ENCODE measurements at regions not wholly inside any gene's neighbourhood (a gene's known extent, or its start where the extent isn't known, plus 50 kb on each side); places are given as distances from the start of the nearest gene placed in this dataset.

DNA sequence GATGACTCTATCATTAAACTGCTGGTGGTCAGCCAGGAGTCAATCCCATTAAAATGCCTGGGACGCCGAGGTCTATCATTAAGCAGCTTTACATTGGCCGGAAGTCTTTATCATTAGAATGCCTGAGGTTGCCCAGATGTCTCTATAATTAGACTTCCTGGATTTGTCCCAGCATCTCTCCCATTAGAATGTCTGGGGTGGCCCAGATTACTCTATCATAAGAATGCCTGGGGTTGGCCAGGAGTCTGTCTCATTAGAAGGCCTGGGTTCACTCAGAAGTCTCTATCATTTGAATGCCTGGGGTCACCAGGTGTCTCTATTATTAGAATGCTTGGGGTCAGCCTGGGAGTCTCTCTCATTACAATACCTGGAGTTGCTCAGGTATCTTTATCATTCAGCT is 2227.2 kb downstream of the TP53TG3F start:
- no peaks in the 10 kb centered on the region for H3K9me3 ChIP-seq (ENCODE audit: low read depth)
- H3K4me2 ChIP-seq (ENCODE audit: unreplicated experiment) = no peak overlapping the region
- H3K4me1 ChIP-seq (ENCODE audit: insufficient read depth) = no peaks in the 10 kb centered on the region
- TF ChIP-seq EZH2phosphoT487 (IDR thresholded peaks at IDR 0.05; ENCODE audit: insufficient read depth, low read depth) (no peak), EZH2 (IDR thresholded peaks at IDR 0.05; ENCODE audit: insufficient read depth, poor library complexity, severe bottlenecking) (no peak)
- H4K20me1 ChIP-seq (ENCODE audit: insufficient read depth) = no peaks in the 10 kb centered on the region
- no peak overlapping the region for H2AFZ ChIP-seq
- in situ Hi-C loops (cut with MboI) = no loop called here
- no peak overlapping the region for H3K9ac ChIP-seq
- DNase-seq = no peak
- H3K27ac ChIP-seq = no peak overlapping the region
- H3K4me3 ChIP-seq = no peak overlapping the region
- WGBS, 2 experiments (ENCODE audit: low coverage in 1 of 2, low lambda C conversion rate in 2 of 2, missing lambda C conversion rate in 2 of 2) = 36 to 37% methylated on average over 3 of the region's 3 CpGs
- H3K9me2 ChIP-seq (ENCODE audit: insufficient read depth) = no peaks in the 10 kb centered on the region
- no peaks in the 10 kb centered on the region for H3K36me3 ChIP-seq (ENCODE audit: low read depth)
- H3F3A ChIP-seq (ENCODE audit: insufficient read depth) = no peaks in the 10 kb centered on the region
- H3K79me2 ChIP-seq (ENCODE audit: insufficient read depth) = no peaks in the 10 kb centered on the region
- no peaks in the 10 kb centered on the region for H3K27me3 ChIP-seq (replicated peaks; ENCODE audit: insufficient read depth)

DNA sequence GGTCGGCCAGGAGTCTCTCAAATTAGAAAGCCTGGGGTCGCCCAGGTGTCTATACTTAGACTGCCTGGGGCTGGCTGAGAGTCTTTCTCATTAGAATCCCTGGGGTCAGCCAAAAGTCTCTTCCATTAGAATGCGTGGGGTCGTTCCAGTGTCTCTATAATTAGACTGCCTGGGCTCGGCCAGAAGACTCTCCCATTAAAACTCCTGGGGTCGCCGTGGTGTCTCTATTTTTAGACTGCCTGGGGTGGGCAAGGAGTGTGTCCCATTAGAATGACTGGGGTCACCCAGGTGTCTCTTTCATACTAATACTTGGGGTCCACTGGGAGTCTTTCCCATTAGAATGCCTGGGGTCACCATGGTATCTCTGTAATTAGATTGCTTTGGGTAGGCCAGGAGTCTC is 2227.7 kb downstream of the TP53TG3F start:
- in situ Hi-C loops (cut with MboI) = no loop called here
- no peaks in the 10 kb centered on the region for H3K9me3 ChIP-seq (ENCODE audit: low read depth)
- H4K20me1 ChIP-seq (ENCODE audit: insufficient read depth) = no peaks in the 10 kb centered on the region
- H3F3A ChIP-seq (ENCODE audit: insufficient read depth) = no peaks in the 10 kb centered on the region
- no peak overlapping the region for H3K4me2 ChIP-seq (ENCODE audit: unreplicated experiment)
- DNase-seq = no peak
- H3K4me1 ChIP-seq (ENCODE audit: insufficient read depth) = no peaks in the 10 kb centered on the region
- H3K4me3 ChIP-seq = no peak overlapping the region
- H3K36me3 ChIP-seq (ENCODE audit: low read depth) = no peaks in the 10 kb centered on the region
- no peaks in the 10 kb centered on the region for H3K9me2 ChIP-seq (ENCODE audit: insufficient read depth)
- no peaks in the 10 kb centered on the region for H3K79me2 ChIP-seq (ENCODE audit: insufficient read depth)
- no peak overlapping the region for H3K27ac ChIP-seq
- TF ChIP-seq EZH2phosphoT487 (IDR thresholded peaks at IDR 0.05; ENCODE audit: insufficient read depth, low read depth) = no peak
- H2AFZ ChIP-seq = no peak overlapping the region
- no peak overlapping the region for H3K9ac ChIP-seq
- H3K27me3 ChIP-seq (replicated peaks; ENCODE audit: insufficient read depth) = no peaks in the 10 kb centered on the region
- 29 to 31% methylated on average over 7 of the region's 7 CpGs for WGBS, 2 experiments (ENCODE audit: low coverage in 1 of 2, low lambda C conversion rate in 2 of 2, missing lambda C conversion rate in 2 of 2)

GRCh38 chr16:35687781-35688180 is 2228.4 kb downstream of the TP53TG3F start:
- WGBS, 2 experiments (ENCODE audit: low coverage in 1 of 2, low lambda C conversion rate in 2 of 2, missing lambda C conversion rate in 2 of 2) = 27 to 37% methylated on average over 5 of the region's 5 CpGs
- no peaks in the 10 kb centered on the region for H4K20me1 ChIP-seq (ENCODE audit: insufficient read depth)
- H3K9me2 ChIP-seq (ENCODE audit: insufficient read depth) = no peaks in the 10 kb centered on the region
- no peaks in the 10 kb centered on the region for H3K9me3 ChIP-seq (ENCODE audit: low read depth)
- no peaks in the 10 kb centered on the region for H3K36me3 ChIP-seq (ENCODE audit: low read depth)
- TF ChIP-seq EZH2phosphoT487 (IDR thresholded peaks at IDR 0.05; ENCODE audit: insufficient read depth, low read depth) (no peak), EZH2 (IDR thresholded peaks at IDR 0.05; ENCODE audit: insufficient read depth, poor library complexity, severe bottlenecking) (no peak)
- H3K4me1 ChIP-seq (ENCODE audit: insufficient read depth) = no peaks in the 10 kb centered on the region
- H3K27ac ChIP-seq = no peak overlapping the region
- no peaks in the 10 kb centered on the region for H3K27me3 ChIP-seq (replicated peaks; ENCODE audit: insufficient read depth)
- in situ Hi-C loops (cut with MboI) = no loop called here
- no peak overlapping the region for H3K4me3 ChIP-seq
- H2AFZ ChIP-seq = no peak overlapping the region
- no peak overlapping the region for H3K9ac ChIP-seq
- H3F3A ChIP-seq (ENCODE audit: insufficient read depth) = no peaks in the 10 kb centered on the region
- no peak for DNase-seq
- H3K4me2 ChIP-seq (ENCODE audit: unreplicated experiment) = no peak overlapping the region
- no peaks in the 10 kb centered on the region for H3K79me2 ChIP-seq (ENCODE audit: insufficient read depth)

DNA sequence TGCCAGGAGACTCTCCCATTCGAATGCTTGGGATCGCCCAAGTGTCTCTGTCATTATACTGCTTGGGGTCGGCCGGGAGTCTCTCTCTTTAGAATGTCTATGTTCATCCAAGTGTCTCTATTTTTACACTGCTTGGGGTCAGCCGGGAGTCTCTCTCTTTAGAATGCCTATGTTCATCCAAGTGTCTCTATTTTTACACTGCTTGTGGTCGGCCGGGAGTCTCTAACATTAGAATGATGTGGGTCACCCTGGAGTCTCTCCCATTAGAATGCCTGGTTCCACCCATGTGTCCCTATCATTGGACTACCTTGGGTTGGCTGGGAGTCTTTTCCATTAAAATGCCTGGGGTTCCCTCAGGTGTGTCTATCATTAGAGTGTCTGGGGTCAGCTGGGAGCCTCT is 2230.4 kb downstream of the TP53TG3F start:
- in situ Hi-C loops (cut with MboI) = no loop called here
- H3K79me2 ChIP-seq (ENCODE audit: insufficient read depth) = no peaks in the 10 kb centered on the region
- H3K27me3 ChIP-seq (replicated peaks; ENCODE audit: insufficient read depth) = no peaks in the 10 kb centered on the region
- H3K9me2 ChIP-seq (ENCODE audit: insufficient read depth) = no peaks in the 10 kb centered on the region
- no peak overlapping the region for H3K27ac ChIP-seq
- no peak for DNase-seq
- H4K20me1 ChIP-seq (ENCODE audit: insufficient read depth) = no peaks in the 10 kb centered on the region
- H3F3A ChIP-seq (ENCODE audit: insufficient read depth) = no peaks in the 10 kb centered on the region
- WGBS, 2 experiments (ENCODE audit: low coverage in 1 of 2, low lambda C conversion rate in 2 of 2, missing lambda C conversion rate in 2 of 2) = 34 to 42% methylated on average over 7 of the region's 7 CpGs
- no peak overlapping the region for H3K4me3 ChIP-seq
- H3K36me3 ChIP-seq (ENCODE audit: low read depth) = no peaks in the 10 kb centered on the region
- no peak for TF ChIP-seq EZH2phosphoT487 (IDR thresholded peaks at IDR 0.05; ENCODE audit: insufficient read depth, low read depth)
- no peak for TF ChIP-seq EZH2 (IDR thresholded peaks at IDR 0.05; ENCODE audit: insufficient read depth, poor library complexity, severe bottlenecking)
- H3K4me1 ChIP-seq (ENCODE audit: insufficient read depth) = no peaks in the 10 kb centered on the region
- no peaks in the 10 kb centered on the region for H3K9me3 ChIP-seq (ENCODE audit: low read depth)
- H2AFZ ChIP-seq = no peak overlapping the region
- H3K9ac ChIP-seq = no peak overlapping the region
- H3K4me2 ChIP-seq (ENCODE audit: unreplicated experiment) = no peak overlapping the region

GRCh38 chr16:35690413-35690812 is 2231.0 kb downstream of the TP53TG3F start:
- no peaks in the 10 kb centered on the region for H3K9me3 ChIP-seq (ENCODE audit: low read depth)
- H3K4me1 ChIP-seq (ENCODE audit: insufficient read depth) = no peaks in the 10 kb centered on the region
- H3F3A ChIP-seq (ENCODE audit: insufficient read depth) = no peaks in the 10 kb centered on the region
- no peak overlapping the region for H3K9ac ChIP-seq
- no peaks in the 10 kb centered on the region for H3K79me2 ChIP-seq (ENCODE audit: insufficient read depth)
- H3K4me2 ChIP-seq (ENCODE audit: unreplicated experiment) = no peak overlapping the region
- no peaks in the 10 kb centered on the region for H3K27me3 ChIP-seq (replicated peaks; ENCODE audit: insufficient read depth)
- in situ Hi-C loops (cut with MboI) = no loop called here
- no peaks in the 10 kb centered on the region for H3K9me2 ChIP-seq (ENCODE audit: insufficient read depth)
- 40 to 42% methylated on average over 8 of the region's 8 CpGs for WGBS, 2 experiments (ENCODE audit: low coverage in 1 of 2, low lambda C conversion rate in 2 of 2, missing lambda C conversion rate in 2 of 2)
- H3K4me3 ChIP-seq = no peak overlapping the region
- no peak overlapping the region for H3K27ac ChIP-seq
- H3K36me3 ChIP-seq (ENCODE audit: low read depth) = no peaks in the 10 kb centered on the region
- TF ChIP-seq EZH2phosphoT487 (IDR thresholded peaks at IDR 0.05; ENCODE audit: insufficient read depth, low read depth) (no peak), EZH2 (IDR thresholded peaks at IDR 0.05; ENCODE audit: insufficient read depth, poor library complexity, severe bottlenecking) (no peak)
- no peak for DNase-seq
- H2AFZ ChIP-seq = no peak overlapping the region
- H4K20me1 ChIP-seq (ENCODE audit: insufficient read depth) = no peaks in the 10 kb centered on the region

Data from GM23248 (cell line).